Hepatic stellate cell (primary cell): ENCODE measurements at regions not wholly inside any gene's neighbourhood (a gene's known extent, or its start where the extent isn't known, plus 50 kb on each side); places are given as distances from the start of the nearest gene placed in this dataset.

ENCODE experiments used
- DNase-seq: peaks from one replicate; pipeline ENCODE4 v3.0.0; 2011; ENCODE audit warnings: low spot score

- DNase-seq, result no peak
Measured at GRCh38 chr12:19054035-19054434, 75.5 kb upstream of the PLEKHA5 start.

GRCh38 chr12:19055589-19055988 lies 73.9 kb upstream of the PLEKHA5 start:
- DNase-seq, result no peak

GRCh38 chr12:19058235-19059021 lies 71.1 kb upstream of the PLEKHA5 start:
- no peak for DNase-seq

GRCh38 chr12:19064713-19065112 lies 64.8 kb upstream of the PLEKHA5 start:
- no peak for DNase-seq

GRCh38 chr12:19065223-19065622 lies 64.3 kb upstream of the PLEKHA5 start:
- no peak for DNase-seq

GRCh38 chr12:19065871-19066270 lies 63.7 kb upstream of the PLEKHA5 start:
- no peak for DNase-seq

GRCh38 chr12:19066475-19067001 lies 63.0 kb upstream of the PLEKHA5 start:
- DNase-seq, result no peak

DNA sequence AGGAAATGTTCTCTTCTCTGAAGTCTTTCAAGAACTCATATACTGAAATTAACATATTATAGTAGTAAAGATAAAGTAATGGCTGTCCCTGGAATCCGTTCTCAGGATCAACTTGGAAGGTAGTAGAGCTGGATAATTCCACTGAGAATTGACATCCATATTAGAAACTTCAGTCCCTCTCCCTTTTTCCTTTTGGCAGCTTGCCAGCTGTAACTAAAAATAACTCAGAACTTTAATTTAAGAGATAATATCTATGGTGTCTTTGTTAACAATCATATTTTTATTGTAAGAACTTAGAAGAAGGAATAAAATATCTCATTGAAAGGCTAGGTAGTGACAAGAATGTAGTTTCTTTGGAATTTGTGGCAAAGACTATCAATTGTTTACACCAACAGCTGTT lies 61.4 kb upstream of the PLEKHA5 start:
- no peak for DNase-seq

DNA sequence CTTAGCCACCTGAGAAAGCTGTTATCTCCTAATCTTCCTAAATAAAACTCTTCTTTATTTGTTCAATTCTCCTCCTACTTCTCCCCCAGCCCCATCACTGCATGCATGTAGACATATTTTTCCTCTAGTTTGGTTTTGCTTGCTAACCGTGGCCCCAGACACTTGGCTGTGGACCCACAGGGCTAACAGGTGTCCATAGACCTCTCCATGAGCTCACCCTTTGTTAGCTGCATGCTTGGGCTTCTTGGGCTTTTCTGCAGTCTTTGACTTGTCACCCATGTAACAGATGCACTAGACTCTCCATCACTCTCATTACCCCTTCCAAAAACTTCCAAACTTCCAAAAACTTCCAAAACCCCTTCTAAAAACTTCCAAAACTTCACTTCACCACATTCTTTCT lies 59.2 kb upstream of the PLEKHA5 start:
- no peak for DNase-seq

- DNase-seq, result no peak
Measured at GRCh38 chr12:19074700-19075099, 54.8 kb upstream of the PLEKHA5 start.

GRCh38 chr12:19075711-19076340 lies 53.7 kb upstream of the PLEKHA5 start:
- no peak for DNase-seq
